Gastroesophageal sphincter (tissue), 3 donors: ENCODE measurements at regions not wholly inside any gene's neighbourhood (a gene's known extent, or its start where the extent isn't known, plus 50 kb on each side); places are given as distances from the start of the nearest gene placed in this dataset.

ENCODE experiments used
- POLR2A ChIP-seq, 2 donors: fragments of 450-650 bp; IDR thresholded peaks; one replicate each; pipeline ENCODE4 v1.6.1; 2017; ENCODE audit warnings: antibody characterized with exemption in 2 of 2, mild to moderate bottlenecking in 2 of 2, moderate library complexity in 1 of 2
- TF ChIP-seq, protein P1 (sequence below), 4 experiments: fragments of 200-600 bp in 2 of 4; fragments of 450-650 bp in 2 of 4; sonication (generic) in 1 of 4; IDR thresholded peaks; one replicate each; pipeline ENCODE4 v1.5.1; 2017 to 2019; ENCODE audit warnings: antibody characterized with exemption in 4 of 4, mild to moderate bottlenecking in 2 of 4, moderate library complexity in 2 of 4

GRCh38 chr1:65670518-65670917 is 122.2 kb upstream of the PDE4B start:
- TF ChIP-seq POLR2A (IDR thresholded peaks at IDR 0.05): no peak
- TF ChIP-seq, protein P1, sequence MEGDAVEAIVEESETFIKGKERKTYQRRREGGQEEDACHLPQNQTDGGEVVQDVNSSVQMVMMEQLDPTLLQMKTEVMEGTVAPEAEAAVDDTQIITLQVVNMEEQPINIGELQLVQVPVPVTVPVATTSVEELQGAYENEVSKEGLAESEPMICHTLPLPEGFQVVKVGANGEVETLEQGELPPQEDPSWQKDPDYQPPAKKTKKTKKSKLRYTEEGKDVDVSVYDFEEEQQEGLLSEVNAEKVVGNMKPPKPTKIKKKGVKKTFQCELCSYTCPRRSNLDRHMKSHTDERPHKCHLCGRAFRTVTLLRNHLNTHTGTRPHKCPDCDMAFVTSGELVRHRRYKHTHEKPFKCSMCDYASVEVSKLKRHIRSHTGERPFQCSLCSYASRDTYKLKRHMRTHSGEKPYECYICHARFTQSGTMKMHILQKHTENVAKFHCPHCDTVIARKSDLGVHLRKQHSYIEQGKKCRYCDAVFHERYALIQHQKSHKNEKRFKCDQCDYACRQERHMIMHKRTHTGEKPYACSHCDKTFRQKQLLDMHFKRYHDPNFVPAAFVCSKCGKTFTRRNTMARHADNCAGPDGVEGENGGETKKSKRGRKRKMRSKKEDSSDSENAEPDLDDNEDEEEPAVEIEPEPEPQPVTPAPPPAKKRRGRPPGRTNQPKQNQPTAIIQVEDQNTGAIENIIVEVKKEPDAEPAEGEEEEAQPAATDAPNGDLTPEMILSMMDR (IDR thresholded peaks at IDR 0.05): no peak
